GM12865 (cell line): ENCODE measurements at regions not wholly inside any gene's neighbourhood (a gene's known extent, or its start where the extent isn't known, plus 50 kb on each side); places are given as distances from the start of the nearest gene placed in this dataset.

Source experiments
- DNase-seq: peaks from one replicate; pipeline ENCODE4 v3.0.0; 2010; ENCODE audit warnings: low read depth
- H3K4me3 ChIP-seq: 2 replicates; pipeline ENCODE4 v1.5.1; 2011; ENCODE audit warnings: mild to moderate bottlenecking, low read depth, low read length, control low read depth
- CTCF ChIP-seq: IDR thresholded peaks from 2 replicates; pipeline ENCODE4 v1.5.1; 2011; ENCODE audit warnings: low read length, control low read depth, low read depth, inconsistent platforms; ENCODE audit not compliant: insufficient read depth; ENCODE audit errors: missing control alignments

DNA sequence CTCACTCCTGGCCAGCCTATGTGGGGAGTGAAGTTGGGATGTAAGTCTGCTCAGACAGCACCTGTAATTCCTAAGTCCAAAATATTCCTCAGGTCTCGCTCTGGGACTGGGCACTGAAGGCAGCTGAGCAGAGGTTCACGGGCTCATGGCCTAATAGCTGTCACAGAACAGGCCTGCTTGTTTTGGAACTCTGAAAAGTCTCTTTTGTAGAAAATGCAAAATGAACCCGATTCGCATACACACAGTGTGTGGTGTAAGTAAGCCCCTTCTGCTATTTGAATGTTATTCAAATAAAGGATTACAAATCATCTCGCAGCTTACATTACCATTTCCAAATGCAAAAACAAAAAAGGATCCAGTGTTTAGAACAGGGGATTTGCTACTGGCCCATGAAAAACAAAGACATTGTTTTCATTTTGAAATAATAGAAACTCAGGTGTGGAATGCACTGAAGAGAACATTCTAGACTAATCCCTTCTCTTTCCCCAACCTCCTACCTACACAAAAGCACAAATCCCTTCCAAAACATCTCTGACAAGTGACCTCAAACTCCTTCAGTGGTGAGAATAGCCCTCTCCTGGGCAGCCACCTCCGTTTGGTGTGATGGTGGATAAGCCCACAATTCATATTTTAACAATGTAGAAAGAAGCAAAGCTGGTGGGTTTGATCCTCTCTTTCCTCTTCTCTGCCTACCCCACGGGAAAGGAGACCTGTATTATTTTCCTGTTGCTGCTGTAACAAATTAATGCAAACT is 118.3 kb upstream of the NCK2 start:
- no peak for TF ChIP-seq CTCF
- no peak overlapping the region for H3K4me3 ChIP-seq
- DNase-seq = no peak

- DNase-seq = no peak
- no peak overlapping the region for H3K4me3 ChIP-seq
- TF ChIP-seq CTCF = no peak
Observed at GRCh38 chr2:105625632-105626031, 119.1 kb upstream of the NCK2 start.

GRCh38 chr2:105621038-105621437 is 123.7 kb upstream of the NCK2 start:
- H3K4me3 ChIP-seq = no peak overlapping the region
- DNase-seq = no peak
- TF ChIP-seq CTCF = no peak

- no peak for TF ChIP-seq CTCF
- no peak for DNase-seq
Observed at GRCh38 chr2:105618351-105618659, 126.4 kb upstream of the NCK2 start.

GRCh38 chr2:105617631-105618350 is 126.9 kb upstream of the NCK2 start:
- TF ChIP-seq CTCF = no peak
- H3K4me3 ChIP-seq = no peak overlapping the region
- no peak for DNase-seq

More at GRCh38 chr2:105618351-105618659, 126.4 kb upstream of the NCK2 start:
- no peak overlapping the region for H3K4me3 ChIP-seq

- TF ChIP-seq CTCF = no peak
- no peak overlapping the region for H3K4me3 ChIP-seq
- no peak for DNase-seq
Observed at GRCh38 chr2:105615305-105615704, 129.4 kb upstream of the NCK2 start.
